K562 (cell line): ENCODE measurements at regions not wholly inside any gene's neighbourhood (a gene's known extent, or its start where the extent isn't known, plus 50 kb on each side); places are given as distances from the start of the nearest gene placed in this dataset.

Experiments
- ATAC-seq: fragments of 200-7000 bp; cut with Tn5 transposase; 3 replicates; pipeline ENCODE4 v1.9.1; 2020; ENCODE audit warnings: moderate library complexity
- BruUV-seq: library from RNA; stranded (reverse); fragments of 400-500 nt; replicated peaks from 2 replicates; lab custom pipeline; 2021; lab: Mats Ljungman, UMichigan
- CTCF ChIA-PET: fragments of 300-600 bp; formaldehyde crosslinking; extraction: SDS; loops from one replicate; lab custom pipeline; 2021; ENCODE audit warnings: low intra/inter-chr PET ratio; lab: Yijun Ruan, JAX
- POLR2A ChIA-PET: fragments of 300-600, 350-650 bp; sonication (Branson Sonifier 250); formaldehyde crosslinking; extraction: SDS; loops from one replicate; lab custom pipeline; 2021; ENCODE audit warnings: antibody characterized with exemption, inconsistent platforms; lab: Yijun Ruan, JAX
- DNase-seq, 4 experiments: peaks; one replicate each; pipeline versions ENCODE4 v3.0.0 to v3.0.0-alpha.2; 2011 to 2018; ENCODE audit warnings: low spot score in 3 of 4, mixed read lengths in 3 of 4; ENCODE audit errors: extremely low read depth in 1 of 4
- FAIRE-seq: peaks from 2 replicates; lab custom pipeline; 2011; peaks lifted over from hg19 to GRCh38; lab: Jason Lieb, UNC
- H2AFZ ChIP-seq: 2 replicates; pipeline ENCODE4 v1.6.0; 2011; ENCODE audit warnings: low read depth, low read length, control low read depth, inconsistent platforms
- H3K27ac ChIP-seq: fragments of 200-600 bp; 3 replicates; pipeline ENCODE4 v1.8.0; 2011; ENCODE audit warnings: low read depth, mild to moderate bottlenecking, control low read depth, inconsistent platforms, low read length, moderate library complexity, mixed read lengths; ENCODE audit errors: extremely low read depth
- H3K27me3 ChIP-seq, 2 experiments: fragments of 300-600 bp in 1 of 2; 2 replicates in 1 of 2; 3 replicates in 1 of 2; pipeline versions ENCODE4 v1.6.0 to v1.8.0; 2011; ENCODE audit warnings: inconsistent platforms in 2 of 2, low read length in 2 of 2, mild to moderate bottlenecking in 1 of 2, mixed read lengths in 1 of 2, moderate library complexity in 1 of 2; ENCODE audit not compliant: control insufficient read depth in 2 of 2, insufficient read depth in 2 of 2
- H3K36me3 ChIP-seq: fragments of 300-600 bp; 3 replicates; pipeline ENCODE4 v1.8.0; 2011; ENCODE audit warnings: mild to moderate bottlenecking, low read length, inconsistent platforms; ENCODE audit not compliant: control insufficient read depth, insufficient read depth
- H3K4me1 ChIP-seq, 2 experiments: fragments of 200-600 bp in 1 of 2; replicated peaks in 1 of 2; 2 replicates in 1 of 2; 3 replicates in 1 of 2; pipeline versions ENCODE4 v1.5.1 to v1.8.0; 2011; ENCODE audit warnings: inconsistent platforms in 2 of 2, low read length in 2 of 2, mild to moderate bottlenecking in 1 of 2, mixed read lengths in 1 of 2, moderate library complexity in 1 of 2; ENCODE audit not compliant: control insufficient read depth in 2 of 2, insufficient read depth in 2 of 2
- H3K4me2 ChIP-seq: 2 replicates; pipeline ENCODE4 v1.6.1; 2011; ENCODE audit warnings: low read length, control low read depth, inconsistent platforms, mixed read lengths; ENCODE audit not compliant: insufficient read depth
- H3K4me3 ChIP-seq: fragments of 200-600 bp; sonication (generic), shearing (Covaris generic); 2 replicates; pipeline ENCODE4 v1.5.1; 2016; ENCODE audit warnings: control low read depth, inconsistent platforms
- H3K79me2 ChIP-seq: fragments of 200-600 bp; 3 replicates; pipeline ENCODE4 v1.8.0; 2011; ENCODE audit warnings: low read length, inconsistent platforms; ENCODE audit not compliant: control insufficient read depth, insufficient read depth
- H3K9ac ChIP-seq, 2 experiments: 2 replicates each; pipeline versions ENCODE4 v1.6.0 to v1.6.1; 2011; ENCODE audit warnings: low read depth in 2 of 2, low read length in 2 of 2, control low read depth in 1 of 2, inconsistent platforms in 1 of 2, mild to moderate bottlenecking in 1 of 2, mixed read lengths in 1 of 2; ENCODE audit not compliant: insufficient read depth in 1 of 2
- H3K9me1 ChIP-seq: one replicate; pipeline ENCODE4 v1.6.0; 2011; ENCODE audit warnings: inconsistent platforms, mild to moderate bottlenecking, low read length, moderate library complexity; ENCODE audit not compliant: control insufficient read depth, insufficient read depth
- H3K9me3 ChIP-seq: replicated peaks from 2 replicates; pipeline ENCODE4 v1.5.1; 2011; ENCODE audit warnings: low read depth, low read length, inconsistent platforms; ENCODE audit not compliant: control insufficient read depth, insufficient read depth
- H4K20me1 ChIP-seq: replicated peaks from 2 replicates; pipeline ENCODE4 v1.6.1; 2011; ENCODE audit warnings: low read length, inconsistent platforms, mixed read lengths; ENCODE audit not compliant: control insufficient read depth, insufficient read depth
- BACH1 ChIP-seq: fragments of 200-800 bp; sonication (Bioruptor generic); IDR thresholded peaks from 2 replicates; pipeline ENCODE4 v1.6.1; 2016; ENCODE audit warnings: missing genetic modification characterization, missing compliant biosample characterization
- BRF2 ChIP-seq: IDR thresholded peaks from 3 replicates; pipeline ENCODE4 v1.6.1; 2011; ENCODE audit warnings: borderline replicate concordance, mild to moderate bottlenecking; ENCODE audit not compliant: insufficient read length, insufficient read depth
- CBX1 ChIP-seq: sonication (generic); IDR thresholded peaks from 2 replicates; pipeline ENCODE4 v1.6.1; 2016; ENCODE audit warnings: antibody characterized with exemption, low read depth, mild to moderate bottlenecking
- DPF2 ChIP-seq: fragments of 450-650 bp; IDR thresholded peaks from 2 replicates; pipeline ENCODE4 v1.6.1; 2016
- EP400 ChIP-seq: fragments of 450-650 bp; IDR thresholded peaks from 2 replicates; pipeline ENCODE4 v1.6.1; 2017; ENCODE audit warnings: antibody characterized with exemption, mild to moderate bottlenecking, moderate library complexity
- HES1 ChIP-seq: fragments of 450-650 bp; IDR thresholded peaks from 2 replicates; pipeline ENCODE4 v1.6.1; 2016; ENCODE audit warnings: low read depth, mild to moderate bottlenecking, moderate library complexity
- NBN ChIP-seq: fragments of 450-650 bp; IDR thresholded peaks from 2 replicates; pipeline ENCODE4 v1.6.1; 2016; ENCODE audit warnings: low read depth, mild to moderate bottlenecking
- SMAD3 ChIP-seq: fragments of 450-650 bp; formaldehyde crosslinking; conservative IDR thresholded peaks from 2 replicates; pipeline ENCODE4 v1.4.0; 2020; ENCODE audit warnings: mild to moderate bottlenecking
- ZNF121 ChIP-seq: sonication (generic); formaldehyde crosslinking; conservative IDR thresholded peaks from 2 replicates; pipeline ENCODE4 v1.8.0; 2022; ENCODE audit warnings: missing genetic modification reagents
- ZNF184 ChIP-seq: sonication (generic); formaldehyde crosslinking; IDR thresholded peaks from 2 replicates; pipeline ENCODE4 v1.5.0; 2020; ENCODE audit warnings: missing genetic modification reagents
- ZNF24 ChIP-seq: fragments of 450-650 bp; IDR thresholded peaks from 2 replicates; pipeline ENCODE4 v1.6.1; 2016
- ZNF354B ChIP-seq: fragments of 250-450 bp; sonication (Bioruptor Pico); IDR thresholded peaks from 2 replicates; pipeline ENCODE4 v1.4.0; 2020
- WGBS: fragments of 100-300 bp; shearing (Covaris generic); methylation state at CpG from one replicate; pipeline ENCODE4 v1.1.6; 2016; ENCODE audit warnings: low coverage, mixed read lengths; ENCODE audit not compliant: insufficient coverage; ENCODE audit errors: missing lambda C conversion rate; 5-methylcytosine and 5-hydroxymethylcytosine counted together
- in situ Hi-C: fragments of 300-500 bp; cut with MboI; formaldehyde crosslinking; loops from 4 replicates; pipeline ENCODE4 v1.15.0; 2018; ENCODE audit warnings: inconsistent platforms, mixed read lengths
- intact Hi-C: fragments of 100-400 bp; cut with micrococcal nuclease; formaldehyde crosslinking; loops from 2 replicates; pipeline ENCODE4 v1.14.2; 2022
- TF ChIP-seq, protein P1 (sequence below): fragments of 250-450 bp; sonication (Bioruptor Pico); IDR thresholded peaks from 2 replicates; pipeline ENCODE4 v1.8.0; 2022; ENCODE audit warnings: inconsistent platforms
- TF ChIP-seq, protein P2 (sequence below), 2 experiments: fragments of 200-800 bp in 1 of 2; sonication (Bioruptor generic) in 1 of 2; sonication (generic) in 1 of 2; formaldehyde crosslinking in 1 of 2; IDR thresholded peaks in 1 of 2; conservative IDR thresholded peaks in 1 of 2; 2 replicates each; pipeline versions ENCODE4 v1.5.0 to v1.6.1; 2016 to 2020; ENCODE audit warnings: missing compliant biosample characterization in 1 of 2, missing genetic modification characterization in 1 of 2, missing genetic modification reagents in 1 of 2
- TF ChIP-seq, protein P3 (sequence below): fragments of 450-650 bp; IDR thresholded peaks from 2 replicates; pipeline ENCODE4 v1.6.1; 2017; ENCODE audit warnings: antibody characterized with exemption, mild to moderate bottlenecking

DNA sequence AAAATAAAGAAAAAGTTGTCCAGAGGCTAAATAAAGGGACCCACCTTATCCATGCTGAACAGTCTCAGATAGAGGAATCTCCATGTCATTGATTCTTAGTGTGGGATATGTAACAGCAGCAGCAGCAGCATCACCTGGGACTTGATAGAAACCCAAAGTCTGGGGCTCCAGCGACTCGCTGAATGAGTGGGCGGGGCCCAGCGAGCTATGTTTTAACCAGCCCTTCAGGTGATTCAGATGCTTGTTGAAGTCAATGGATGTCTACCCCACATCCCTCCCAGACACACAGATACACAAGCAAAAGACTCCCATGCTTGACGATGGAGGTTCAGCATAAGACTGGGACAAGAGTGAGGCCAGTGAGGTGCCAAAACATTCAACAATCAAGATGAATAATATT lies 298.6 kb downstream of the UBE3D start:
- ChIA-PET CTCF (no interaction called here), POLR2A (no interaction called here)
- intact Hi-C loops: no loop called here
- no TSS peak for BruUV-seq
- DNase-seq: no peak
- ATAC-seq: no peak
- Histone ChIP-seq H4K20me1 (no peaks in the 10 kb centered on the region), H3K9me3 (no peaks in the 10 kb centered on the region), H3K27me3 (no peaks in the 10 kb centered on the region), H3K9ac (no peak overlapping the region), H3K4me1 (no peaks in the 10 kb centered on the region), H3K4me2 (no peak overlapping the region), H2AFZ (no peak overlapping the region), H3K4me3 (no peak overlapping the region), H3K79me2 (no peaks in the 10 kb centered on the region), H3K9me1 (no peaks in the 10 kb centered on the region), H3K27ac (no peak overlapping the region), H3K36me3 (no peaks in the 10 kb centered on the region)
- no peak for FAIRE-seq
- WGBS: 8% methylated on average over 5 of the region's 5 CpGs
- in situ Hi-C loops: no loop called here
- no peak for TF ChIP-seq NBN
- TF ChIP-seq ZNF24: no peak
- no peak for TF ChIP-seq EP400
- TF ChIP-seq, protein P1, sequence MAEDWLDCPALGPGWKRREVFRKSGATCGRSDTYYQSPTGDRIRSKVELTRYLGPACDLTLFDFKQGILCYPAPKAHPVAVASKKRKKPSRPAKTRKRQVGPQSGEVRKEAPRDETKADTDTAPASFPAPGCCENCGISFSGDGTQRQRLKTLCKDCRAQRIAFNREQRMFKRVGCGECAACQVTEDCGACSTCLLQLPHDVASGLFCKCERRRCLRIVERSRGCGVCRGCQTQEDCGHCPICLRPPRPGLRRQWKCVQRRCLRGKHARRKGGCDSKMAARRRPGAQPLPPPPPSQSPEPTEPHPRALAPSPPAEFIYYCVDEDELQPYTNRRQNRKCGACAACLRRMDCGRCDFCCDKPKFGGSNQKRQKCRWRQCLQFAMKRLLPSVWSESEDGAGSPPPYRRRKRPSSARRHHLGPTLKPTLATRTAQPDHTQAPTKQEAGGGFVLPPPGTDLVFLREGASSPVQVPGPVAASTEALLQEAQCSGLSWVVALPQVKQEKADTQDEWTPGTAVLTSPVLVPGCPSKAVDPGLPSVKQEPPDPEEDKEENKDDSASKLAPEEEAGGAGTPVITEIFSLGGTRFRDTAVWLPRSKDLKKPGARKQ (CRISPR knock-in tag): no peak
- no peak for TF ChIP-seq HES1
- no peak for TF ChIP-seq CBX1
- TF ChIP-seq, protein P2, sequence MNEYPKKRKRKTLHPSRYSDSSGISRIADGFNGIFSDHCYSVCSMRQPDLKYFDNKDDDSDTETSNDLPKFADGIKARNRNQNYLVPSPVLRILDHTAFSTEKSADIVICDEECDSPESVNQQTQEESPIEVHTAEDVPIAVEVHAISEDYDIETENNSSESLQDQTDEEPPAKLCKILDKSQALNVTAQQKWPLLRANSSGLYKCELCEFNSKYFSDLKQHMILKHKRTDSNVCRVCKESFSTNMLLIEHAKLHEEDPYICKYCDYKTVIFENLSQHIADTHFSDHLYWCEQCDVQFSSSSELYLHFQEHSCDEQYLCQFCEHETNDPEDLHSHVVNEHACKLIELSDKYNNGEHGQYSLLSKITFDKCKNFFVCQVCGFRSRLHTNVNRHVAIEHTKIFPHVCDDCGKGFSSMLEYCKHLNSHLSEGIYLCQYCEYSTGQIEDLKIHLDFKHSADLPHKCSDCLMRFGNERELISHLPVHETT (CRISPR knock-in tag; conservative IDR thresholded peaks at IDR 0.05 in 1 of 2, IDR thresholded peaks at IDR 0.05 in 1 of 2): no peak
- no peak for TF ChIP-seq ZNF184 (CRISPR knock-in tag)
- TF ChIP-seq BACH1 (tag): no peak
- no peak for TF ChIP-seq BRF2
- TF ChIP-seq ZNF121 (CRISPR knock-in tag): no peak
- TF ChIP-seq, protein P3, sequence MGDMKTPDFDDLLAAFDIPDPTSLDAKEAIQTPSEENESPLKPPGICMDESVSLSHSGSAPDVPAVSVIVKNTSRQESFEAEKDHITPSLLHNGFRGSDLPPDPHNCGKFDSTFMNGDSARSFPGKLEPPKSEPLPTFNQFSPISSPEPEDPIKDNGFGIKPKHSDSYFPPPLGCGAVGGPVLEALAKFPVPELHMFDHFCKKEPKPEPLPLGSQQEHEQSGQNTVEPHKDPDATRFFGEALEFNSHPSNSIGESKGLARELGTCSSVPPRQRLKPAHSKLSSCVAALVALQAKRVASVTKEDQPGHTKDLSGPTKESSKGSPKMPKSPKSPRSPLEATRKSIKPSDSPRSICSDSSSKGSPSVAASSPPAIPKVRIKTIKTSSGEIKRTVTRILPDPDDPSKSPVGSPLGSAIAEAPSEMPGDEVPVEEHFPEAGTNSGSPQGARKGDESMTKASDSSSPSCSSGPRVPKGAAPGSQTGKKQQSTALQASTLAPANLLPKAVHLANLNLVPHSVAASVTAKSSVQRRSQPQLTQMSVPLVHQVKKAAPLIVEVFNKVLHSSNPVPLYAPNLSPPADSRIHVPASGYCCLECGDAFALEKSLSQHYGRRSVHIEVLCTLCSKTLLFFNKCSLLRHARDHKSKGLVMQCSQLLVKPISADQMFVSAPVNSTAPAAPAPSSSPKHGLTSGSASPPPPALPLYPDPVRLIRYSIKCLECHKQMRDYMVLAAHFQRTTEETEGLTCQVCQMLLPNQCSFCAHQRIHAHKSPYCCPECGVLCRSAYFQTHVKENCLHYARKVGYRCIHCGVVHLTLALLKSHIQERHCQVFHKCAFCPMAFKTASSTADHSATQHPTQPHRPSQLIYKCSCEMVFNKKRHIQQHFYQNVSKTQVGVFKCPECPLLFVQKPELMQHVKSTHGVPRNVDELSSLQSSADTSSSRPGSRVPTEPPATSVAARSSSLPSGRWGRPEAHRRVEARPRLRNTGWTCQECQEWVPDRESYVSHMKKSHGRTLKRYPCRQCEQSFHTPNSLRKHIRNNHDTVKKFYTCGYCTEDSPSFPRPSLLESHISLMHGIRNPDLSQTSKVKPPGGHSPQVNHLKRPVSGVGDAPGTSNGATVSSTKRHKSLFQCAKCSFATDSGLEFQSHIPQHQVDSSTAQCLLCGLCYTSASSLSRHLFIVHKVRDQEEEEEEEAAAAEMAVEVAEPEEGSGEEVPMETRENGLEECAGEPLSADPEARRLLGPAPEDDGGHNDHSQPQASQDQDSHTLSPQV: no peak
- no peak for TF ChIP-seq ZNF354B (CRISPR knock-in tag)
- TF ChIP-seq SMAD3 (CRISPR knock-in tag): no peak
- no peak for TF ChIP-seq DPF2
